ENCODE measurements at regions not wholly inside any gene's neighbourhood (a gene's known extent, or its start where the extent isn't known, plus 50 kb on each side); places are given as distances from the start of the nearest gene placed in this dataset.

DNA sequence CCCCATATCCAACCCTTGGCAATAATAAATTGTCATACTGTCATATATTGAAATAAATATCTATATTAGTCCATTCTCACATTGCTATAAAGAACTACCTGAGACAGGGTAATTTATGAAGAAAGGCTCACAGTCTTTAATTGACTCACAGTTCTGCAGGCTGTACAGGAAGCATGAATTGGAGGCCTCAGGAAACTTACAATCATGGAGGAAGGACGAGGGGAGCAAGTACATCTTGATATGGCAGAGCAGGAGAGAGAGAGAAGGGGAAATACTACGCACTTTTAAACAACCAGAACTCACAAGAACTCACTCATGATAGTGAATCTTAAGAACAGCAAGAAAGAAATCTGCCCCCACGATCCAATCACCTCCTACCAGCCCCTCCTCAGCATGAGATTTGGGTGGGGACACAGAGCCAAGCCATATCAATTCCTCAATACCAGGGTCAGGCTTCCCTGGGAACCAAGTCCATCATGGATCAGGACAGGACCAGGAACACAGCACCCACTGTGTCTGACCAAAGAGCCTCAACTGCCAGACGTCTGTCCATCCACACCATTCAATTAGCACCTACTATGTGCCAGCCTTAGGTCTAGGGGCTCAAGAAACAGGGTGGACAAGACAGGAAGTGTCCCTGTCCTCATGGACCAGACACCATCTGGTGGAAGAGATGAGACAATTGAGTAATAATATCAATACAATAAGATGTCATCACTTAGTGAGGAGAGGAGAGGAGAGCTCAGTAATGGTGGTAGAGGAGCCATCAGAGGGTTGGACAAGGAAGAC, 56.9 kb upstream of the TOP3B start:
- H3K4me3 Mint-ChIP-seq = no peak overlapping the region
- DNase-seq (no peak), ATAC-seq (no peak)
- POLR2A ChIA-PET = no interaction called here
- CTCF ChIA-PET = no interaction called here
- H3K9me3 Mint-ChIP-seq = no peaks in the 10 kb centered on the region
- peaks cover 4% of the 10 kb centered on the region for H3K27me3 Mint-ChIP-seq
- H3K4me1 Mint-ChIP-seq (ENCODE audit: low read depth) = peaks cover 8% of the 10 kb centered on the region
- H3K36me3 Mint-ChIP-seq (ENCODE audit: low read depth) = no peaks in the 10 kb centered on the region
- TF ChIP-seq, protein P1, sequence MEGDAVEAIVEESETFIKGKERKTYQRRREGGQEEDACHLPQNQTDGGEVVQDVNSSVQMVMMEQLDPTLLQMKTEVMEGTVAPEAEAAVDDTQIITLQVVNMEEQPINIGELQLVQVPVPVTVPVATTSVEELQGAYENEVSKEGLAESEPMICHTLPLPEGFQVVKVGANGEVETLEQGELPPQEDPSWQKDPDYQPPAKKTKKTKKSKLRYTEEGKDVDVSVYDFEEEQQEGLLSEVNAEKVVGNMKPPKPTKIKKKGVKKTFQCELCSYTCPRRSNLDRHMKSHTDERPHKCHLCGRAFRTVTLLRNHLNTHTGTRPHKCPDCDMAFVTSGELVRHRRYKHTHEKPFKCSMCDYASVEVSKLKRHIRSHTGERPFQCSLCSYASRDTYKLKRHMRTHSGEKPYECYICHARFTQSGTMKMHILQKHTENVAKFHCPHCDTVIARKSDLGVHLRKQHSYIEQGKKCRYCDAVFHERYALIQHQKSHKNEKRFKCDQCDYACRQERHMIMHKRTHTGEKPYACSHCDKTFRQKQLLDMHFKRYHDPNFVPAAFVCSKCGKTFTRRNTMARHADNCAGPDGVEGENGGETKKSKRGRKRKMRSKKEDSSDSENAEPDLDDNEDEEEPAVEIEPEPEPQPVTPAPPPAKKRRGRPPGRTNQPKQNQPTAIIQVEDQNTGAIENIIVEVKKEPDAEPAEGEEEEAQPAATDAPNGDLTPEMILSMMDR (IDR thresholded peaks at IDR 0.05) = no peak
- no peak overlapping the region for H3K27ac Mint-ChIP-seq
- intact Hi-C loops (cut with micrococcal nuclease) = no loop called here

DNA sequence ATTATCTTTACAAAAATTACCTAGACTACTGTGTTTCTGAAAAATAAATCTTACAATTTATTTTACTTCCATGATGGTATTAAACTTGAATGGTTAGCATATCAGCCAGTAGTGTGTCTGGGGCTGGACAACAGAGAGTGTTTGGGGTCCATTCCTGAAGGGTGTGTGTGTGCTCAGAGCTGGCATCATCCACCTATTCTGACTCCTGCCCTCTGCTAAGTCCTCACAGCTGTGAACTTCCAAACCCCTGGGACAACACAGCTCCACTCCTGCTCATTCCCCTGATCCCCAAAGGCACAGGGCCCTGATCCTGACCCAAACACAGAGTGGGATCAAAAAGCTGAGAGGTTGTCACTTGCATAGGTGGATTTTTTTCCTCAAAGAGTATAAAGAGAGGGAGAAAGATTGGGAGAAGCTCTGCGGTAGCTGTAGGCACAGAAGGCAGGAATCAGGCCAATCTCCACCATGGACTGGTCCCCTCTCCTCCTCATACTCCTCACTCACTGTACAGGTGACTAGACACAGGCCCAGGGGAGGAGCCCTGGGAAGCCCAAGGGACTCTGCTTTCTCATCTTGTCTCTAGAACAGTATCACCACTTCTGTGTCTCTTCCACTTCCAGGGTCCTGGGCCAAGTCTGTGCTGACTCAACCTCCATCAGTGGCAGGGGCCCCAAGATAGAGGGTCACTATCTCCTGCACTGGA, 55.7 kb upstream of the TOP3B start:
- no peaks in the 10 kb centered on the region for H3K9me3 Mint-ChIP-seq
- no peak for ATAC-seq
- ChIA-PET POLR2A (interaction anchor here (0.9 kb wide), 1 partner anchor 104 kb away, joined by 3 read pairs; no protein-coding TSS in a partner anchor), CTCF (interaction anchor here (1.0 kb wide), 1 partner anchor 23 kb away, joined by 3 read pairs; no protein-coding TSS in a partner anchor)
- TF ChIP-seq, protein P1 (IDR thresholded peaks at IDR 0.05) = no peak
- H3K4me3 Mint-ChIP-seq = no peak overlapping the region
- intact Hi-C loops (cut with micrococcal nuclease) = no loop called here
- DNase-seq = no peak
- no peaks in the 10 kb centered on the region for H3K36me3 Mint-ChIP-seq (ENCODE audit: low read depth)
- no peak overlapping the region for H3K27ac Mint-ChIP-seq
- peaks cover 8% of the 10 kb centered on the region for H3K4me1 Mint-ChIP-seq (ENCODE audit: low read depth)
- peaks cover 7% of the 10 kb centered on the region for H3K27me3 Mint-ChIP-seq

DNA sequence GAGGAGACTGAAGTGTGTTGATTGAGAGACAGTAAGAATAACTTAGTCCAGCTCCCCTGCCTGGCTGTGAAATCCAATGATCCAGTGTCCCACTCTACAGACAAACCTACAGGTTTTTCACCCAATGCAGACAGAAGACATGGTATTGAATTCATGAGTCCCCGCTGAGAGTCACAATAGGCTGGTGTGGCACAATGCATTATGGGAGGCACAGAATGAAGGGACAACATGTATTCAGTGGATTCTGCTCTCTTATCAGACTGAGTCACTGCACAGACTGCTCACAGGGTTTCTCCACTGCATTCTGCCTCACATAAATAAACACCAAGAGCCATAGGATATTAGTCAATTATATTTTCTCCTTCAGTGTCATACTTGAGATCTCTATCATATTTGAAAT, 55.2 kb upstream of the TOP3B start:
- intact Hi-C loops (cut with micrococcal nuclease) = no loop called here
- no peak for DNase-seq
- ChIA-PET POLR2A (interaction anchor here (0.9 kb wide), 1 partner anchor 105 kb away, joined by 3 read pairs; no protein-coding TSS in a partner anchor), CTCF (interaction anchor here (1.0 kb wide), 1 partner anchor 23 kb away, joined by 3 read pairs; no protein-coding TSS in a partner anchor)
- Mint-ChIP-seq H3K36me3 (ENCODE audit: low read depth) (no peaks in the 10 kb centered on the region), H3K27ac (no peak overlapping the region), H3K4me1 (ENCODE audit: low read depth) (peaks cover 8% of the 10 kb centered on the region), H3K4me3 (no peak overlapping the region), H3K27me3 (peaks cover 7% of the 10 kb centered on the region), H3K9me3 (no peaks in the 10 kb centered on the region)
- TF ChIP-seq, protein P1 (IDR thresholded peaks at IDR 0.05) = no peak
- no peak for ATAC-seq

DNA sequence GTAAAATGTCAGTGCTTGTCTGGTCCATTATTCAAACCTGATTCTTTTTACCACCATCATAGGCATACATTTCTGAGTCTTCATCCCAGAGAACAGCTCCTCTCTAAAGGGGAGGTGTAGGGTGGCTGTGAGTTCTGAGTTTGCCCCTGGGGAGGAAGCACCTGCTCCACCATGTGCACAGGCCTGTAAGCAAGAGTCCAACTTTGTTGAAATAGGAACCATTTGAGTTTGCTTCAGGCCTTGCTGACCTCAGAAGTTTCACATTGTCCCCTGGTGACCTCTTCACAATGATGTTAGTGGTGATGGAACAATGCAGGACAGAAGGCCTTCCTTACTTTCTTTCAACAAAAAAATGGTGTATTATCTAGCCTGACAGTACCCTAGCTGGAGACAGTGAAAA, 54.6 kb upstream of the TOP3B start:
- ATAC-seq (no peak), DNase-seq (no peak)
- no peak overlapping the region for H3K27ac Mint-ChIP-seq
- no peaks in the 10 kb centered on the region for H3K36me3 Mint-ChIP-seq (ENCODE audit: low read depth)
- peaks cover 8% of the 10 kb centered on the region for H3K4me1 Mint-ChIP-seq (ENCODE audit: low read depth)
- intact Hi-C loops (cut with micrococcal nuclease) = no loop called here
- H3K9me3 Mint-ChIP-seq = no peaks in the 10 kb centered on the region
- peaks cover 7% of the 10 kb centered on the region for H3K27me3 Mint-ChIP-seq
- POLR2A ChIA-PET = interaction anchor here (0.9 kb wide), 1 partner anchor 105 kb away, joined by 3 read pairs; no protein-coding TSS in a partner anchor
- TF ChIP-seq, protein P1 (IDR thresholded peaks at IDR 0.05) = no peak
- CTCF ChIA-PET = no interaction called here
- no peak overlapping the region for H3K4me3 Mint-ChIP-seq

DNA sequence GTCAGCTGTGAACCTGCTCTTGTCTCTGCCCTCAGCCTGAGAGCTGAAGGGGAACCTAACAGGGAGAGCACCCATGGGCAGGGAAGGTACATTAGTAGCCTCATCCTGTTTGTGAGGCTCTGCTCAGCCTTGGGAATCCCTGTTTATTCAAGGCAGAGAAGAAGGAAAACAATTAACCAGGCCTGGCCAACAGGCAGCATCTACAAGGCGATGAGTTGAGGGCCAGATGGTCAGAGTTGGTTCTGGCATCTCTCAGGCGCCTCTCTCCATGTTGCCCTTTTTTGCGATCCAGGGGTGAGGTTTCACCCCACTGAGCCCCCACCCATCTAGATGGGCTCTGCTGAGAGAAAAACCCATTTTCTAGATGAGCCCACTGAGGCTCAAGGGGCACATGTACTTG, 54.0 kb upstream of the TOP3B start:
- Mint-ChIP-seq H3K4me1 (ENCODE audit: low read depth) (peaks cover 1% of the 10 kb centered on the region), H3K36me3 (ENCODE audit: low read depth) (no peaks in the 10 kb centered on the region), H3K27me3 (peaks cover 5% of the 10 kb centered on the region), H3K9me3 (no peaks in the 10 kb centered on the region), H3K4me3 (no peak overlapping the region), H3K27ac (no peak overlapping the region)
- TF ChIP-seq, protein P1 (IDR thresholded peaks at IDR 0.05) = no peak
- ChIA-PET CTCF (no interaction called here), POLR2A (no interaction called here)
- DNase-seq (no peak), ATAC-seq (no peak)
- intact Hi-C loops (cut with micrococcal nuclease) = no loop called here

All from activated CD8-positive, alpha-beta T cell treated with anti-CD3 and anti-CD28 coated beads for 36 hours (primary cell).